ENCODE measurements at regions not wholly inside any gene's neighbourhood (a gene's known extent, or its start where the extent isn't known, plus 50 kb on each side); places are given as distances from the start of the nearest gene placed in this dataset.
A peak's percentile ranks its signal among the peaks of the same experiment; 100 is the strongest.

DNA sequence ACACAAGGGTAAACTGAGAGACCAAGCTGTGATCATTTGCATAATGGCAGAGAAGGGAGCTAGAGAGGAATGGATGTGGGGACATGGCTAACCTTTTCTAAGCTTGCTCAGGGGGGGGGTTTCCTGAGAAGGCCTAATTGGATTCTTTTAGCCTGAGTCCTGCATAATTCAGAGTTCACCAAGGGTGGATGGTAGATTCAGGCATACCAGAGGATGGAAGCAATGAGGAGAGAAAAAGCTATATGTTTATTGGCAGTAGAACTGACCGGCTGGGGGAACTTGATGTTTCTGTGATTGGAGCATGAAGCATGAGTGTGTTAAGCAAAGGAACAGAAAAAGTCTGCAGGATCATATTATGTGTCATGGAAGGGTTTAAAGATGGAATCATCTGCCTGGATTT lies 65.9 kb upstream of the KLF12 start:
- DNase-seq (ENCODE audit: low read depth), result no peak

DNA sequence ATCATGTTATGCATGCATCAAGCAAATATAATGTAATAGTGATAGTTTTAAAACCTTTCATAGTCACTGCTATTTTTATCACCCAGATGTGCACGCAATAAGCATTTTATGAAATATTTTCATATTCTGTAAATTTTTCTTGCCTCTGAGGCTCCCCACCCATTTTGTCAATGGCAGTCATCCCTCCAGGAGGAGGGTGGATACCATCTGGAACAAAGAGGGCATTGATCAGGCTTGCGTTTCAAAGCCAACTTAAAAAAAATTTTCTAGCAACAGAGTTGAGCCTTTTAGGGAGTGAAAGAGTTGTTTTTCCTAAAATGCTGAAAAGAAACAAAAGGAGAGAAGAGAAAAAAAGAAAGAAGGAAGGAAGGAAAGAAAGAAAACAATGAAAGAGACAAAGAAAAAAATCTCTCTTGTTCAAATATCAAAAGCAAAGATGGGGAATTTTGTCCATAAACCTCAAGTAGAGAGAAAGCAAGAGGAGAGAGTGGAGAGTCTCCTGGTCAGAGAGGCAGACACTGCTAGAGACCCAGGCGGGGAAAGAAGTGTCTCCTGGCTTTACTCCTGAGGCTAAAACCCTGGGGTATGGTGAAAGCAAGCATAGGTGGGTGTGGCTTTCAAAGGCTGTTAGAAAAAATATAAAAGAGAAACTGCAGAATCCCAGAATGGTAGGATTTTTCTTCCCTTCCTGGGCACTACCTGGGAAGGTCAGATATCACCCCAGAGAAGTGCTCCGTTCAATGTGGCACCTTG lies 63.6 kb upstream of the KLF12 start:
- DNase-seq (ENCODE audit: low read depth), result no peak

DNA sequence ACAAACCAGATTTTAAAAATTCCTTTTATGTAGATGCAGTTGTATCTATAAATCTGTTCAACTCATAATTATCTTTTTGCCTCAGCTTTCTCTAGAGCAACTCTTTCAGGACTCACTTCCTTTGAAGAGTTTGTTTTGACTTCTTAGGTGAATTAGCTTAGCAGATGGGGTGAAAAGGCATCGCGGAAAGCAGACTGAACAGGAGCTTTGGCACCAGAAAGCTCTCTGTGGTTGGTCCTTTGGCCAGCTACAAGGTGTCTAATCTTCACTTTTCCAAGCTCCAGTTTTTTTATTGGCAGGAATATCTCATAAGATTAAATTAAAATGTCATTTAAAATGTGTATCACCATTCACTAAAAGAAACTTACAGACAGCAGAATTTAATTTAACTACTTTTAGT lies 60.6 kb upstream of the KLF12 start:
- DNase-seq (ENCODE audit: low read depth), result no peak

DNA sequence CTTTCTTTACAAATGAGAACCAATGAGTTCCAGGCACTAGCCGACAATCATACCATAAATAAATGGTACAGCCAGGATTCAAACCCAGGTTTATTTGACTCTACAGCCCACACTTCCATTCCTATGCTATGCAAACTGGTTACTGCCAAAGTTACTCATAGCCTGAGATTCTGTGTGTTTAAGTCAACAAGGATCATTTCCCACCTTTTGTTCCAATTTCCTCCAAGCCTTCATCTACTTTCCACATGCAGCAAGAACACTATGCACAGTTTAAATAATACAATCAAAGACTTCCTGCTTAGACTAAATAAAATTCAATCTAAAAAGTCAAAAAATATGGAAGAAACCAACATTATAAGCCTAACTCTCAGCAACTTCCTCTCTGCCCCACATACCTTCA lies 59.2 kb upstream of the KLF12 start:
- no peak for DNase-seq (ENCODE audit: low read depth)

DNA sequence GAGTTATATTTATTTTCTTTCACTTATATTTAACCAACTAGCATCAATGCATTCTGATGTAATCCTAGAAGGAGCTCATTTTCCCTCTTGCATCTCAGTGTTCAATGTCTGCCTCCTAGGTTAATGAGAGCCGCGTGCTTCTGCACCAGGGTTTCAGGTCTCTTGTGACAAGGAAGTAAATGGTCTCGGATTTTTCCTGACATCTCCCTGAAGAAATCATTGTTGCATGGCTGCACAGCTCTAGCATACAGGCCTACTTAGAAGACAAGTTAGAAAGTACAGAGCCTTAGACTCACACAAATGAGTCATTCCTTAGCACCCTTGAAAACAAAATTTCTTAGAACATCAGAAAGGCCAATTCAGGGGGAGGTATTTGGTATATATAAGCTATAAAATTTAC lies 57.2 kb upstream of the KLF12 start:
- DNase-seq (ENCODE audit: low read depth), result no peak

DNA sequence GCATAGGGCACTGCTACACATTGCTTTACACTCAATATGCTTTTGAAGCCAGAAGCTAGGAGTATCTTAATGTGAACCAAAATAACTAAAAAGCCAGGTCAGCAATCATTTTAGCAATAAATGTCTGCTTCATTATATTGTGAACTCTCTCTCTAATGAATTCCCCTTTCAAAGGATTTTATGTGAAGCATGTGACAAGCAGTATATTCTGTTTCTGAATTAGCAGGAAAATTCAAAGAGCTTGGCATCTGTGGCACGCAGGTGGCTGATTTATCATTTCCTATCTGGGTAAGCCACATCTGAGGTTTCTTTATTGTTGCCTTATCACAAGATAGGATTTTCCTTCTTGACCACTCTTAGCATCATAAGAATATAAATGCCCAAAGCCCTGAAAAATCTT lies 56.8 kb upstream of the KLF12 start:
- DNase-seq (ENCODE audit: low read depth), result no peak

DNA sequence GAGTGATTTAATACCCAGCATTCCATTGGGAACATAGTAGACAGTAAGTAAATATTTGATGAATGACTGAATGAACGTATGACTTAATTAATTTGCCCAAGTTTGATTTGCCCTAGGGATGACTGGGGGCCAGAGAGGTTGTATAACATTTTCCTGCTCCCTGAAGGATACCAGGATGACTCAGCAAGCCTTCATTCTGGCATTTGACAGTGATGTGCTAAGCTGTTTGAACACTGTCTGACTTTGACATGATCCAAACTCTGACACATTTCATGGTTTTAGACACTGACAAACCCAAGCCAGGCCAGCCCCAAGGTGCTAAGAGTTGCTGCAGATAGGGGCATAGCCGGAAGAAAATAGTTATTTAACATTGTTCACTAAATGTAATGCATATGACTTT lies 53.4 kb upstream of the KLF12 start:
- DNase-seq (ENCODE audit: low read depth), result peak; percentile 50

DNA sequence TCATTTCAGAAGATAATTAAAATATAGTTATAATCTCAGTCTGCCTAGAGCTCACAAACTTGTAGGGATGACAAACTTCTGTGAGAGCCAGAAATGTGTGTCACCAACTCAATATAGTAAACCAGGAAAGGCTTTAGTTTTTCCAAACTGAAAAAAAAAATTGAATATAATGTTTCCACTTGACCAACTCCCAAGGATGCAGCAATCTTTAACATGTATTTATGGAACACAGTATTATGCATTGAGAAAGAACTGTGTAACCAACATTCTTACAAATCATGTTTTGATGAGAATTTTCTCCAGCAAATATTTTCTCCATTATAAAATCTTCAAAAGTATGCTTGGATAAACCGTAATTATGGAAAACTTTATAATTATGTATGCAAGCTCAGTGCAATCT lies 50.1 kb upstream of the KLF12 start:
- DNase-seq (ENCODE audit: low read depth), result no peak
